Bronchial epithelial cell (primary cell): ENCODE measurements at regions not wholly inside any gene's neighbourhood (a gene's known extent, or its start where the extent isn't known, plus 50 kb on each side); places are given as distances from the start of the nearest gene placed in this dataset.

Source experiments
- DNase-seq: peaks from one replicate; pipeline ENCODE4 v3.0.0-alpha.2; 2010; ENCODE audit warnings: low read depth
- FAIRE-seq: peaks from 2 replicates; lab custom pipeline; 2011; peaks lifted over from hg19 to GRCh38; lab: Jason Lieb, UNC
- H3K27me3 ChIP-seq: 2 replicates; pipeline ENCODE4 v1.5.1; 2011; ENCODE audit warnings: low read length; ENCODE audit not compliant: control insufficient read depth, insufficient read depth
- H3K36me3 ChIP-seq: 2 replicates; pipeline ENCODE4 v1.5.1; 2011; ENCODE audit warnings: low read length; ENCODE audit not compliant: control insufficient read depth, insufficient read depth
- H3K4me3 ChIP-seq: 2 replicates; pipeline ENCODE4 v1.5.1; 2011; ENCODE audit warnings: mild to moderate bottlenecking, low read depth, low read length, control low read depth
- CTCF ChIP-seq: IDR thresholded peaks from 2 replicates; pipeline ENCODE4 v1.5.1; 2011; ENCODE audit warnings: mild to moderate bottlenecking, moderate library complexity, low read length, control low read depth, inconsistent platforms; ENCODE audit not compliant: insufficient read depth, severe bottlenecking

DNA sequence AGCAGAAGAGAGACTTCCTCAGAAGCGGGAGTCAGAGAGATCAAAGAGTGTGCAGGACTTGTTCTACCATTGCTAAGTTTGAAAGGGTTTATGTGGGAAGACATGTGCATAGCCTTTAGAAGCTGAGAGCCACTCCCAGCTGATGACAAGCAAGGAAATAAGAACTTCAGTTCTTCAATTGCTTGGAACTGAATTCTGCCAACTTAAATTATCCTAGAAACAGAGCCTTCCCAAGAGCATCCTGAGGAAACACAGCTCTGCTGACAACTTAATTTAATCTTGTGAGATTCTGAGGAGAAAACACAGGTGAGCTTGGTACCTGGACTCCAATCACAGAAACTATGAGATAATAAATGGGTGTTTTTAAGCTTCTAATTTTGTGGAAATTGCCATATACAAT, 150.6 kb upstream of the OGFRL1 start:
- DNase-seq (no peak), FAIRE-seq (no peak)
- no peaks in the 10 kb centered on the region for H3K36me3 ChIP-seq
- no peak overlapping the region for H3K4me3 ChIP-seq
- no peak for TF ChIP-seq CTCF
- no peaks in the 10 kb centered on the region for H3K27me3 ChIP-seq

DNA sequence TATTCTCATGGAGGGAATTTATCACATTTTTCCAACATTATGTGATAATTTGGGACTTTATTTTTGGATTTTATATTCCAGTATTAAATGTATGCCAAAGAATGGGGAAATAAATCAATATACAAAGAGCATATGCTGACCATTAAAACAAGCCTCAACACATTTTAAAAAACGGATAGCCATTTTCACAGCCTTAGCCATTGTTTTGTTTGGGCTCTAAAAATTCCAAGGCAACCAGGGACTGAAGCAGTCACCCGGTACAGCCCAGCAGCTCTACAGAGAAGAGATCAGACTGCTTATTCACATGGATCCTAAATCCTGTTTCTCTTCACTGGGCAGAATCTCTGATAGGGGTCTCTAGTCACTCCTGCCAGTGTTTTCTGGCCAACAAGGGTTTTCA, 150.2 kb upstream of the OGFRL1 start:
- no peak for TF ChIP-seq CTCF
- no peak overlapping the region for H3K4me3 ChIP-seq
- DNase-seq (peak; percentile 35), FAIRE-seq (no peak)
- H3K27me3 ChIP-seq, result no peaks in the 10 kb centered on the region
- no peaks in the 10 kb centered on the region for H3K36me3 ChIP-seq

GRCh38 chr6:71139249-71139648, 149.4 kb upstream of the OGFRL1 start:
- no peak for FAIRE-seq
- Histone ChIP-seq H3K36me3 (no peaks in the 10 kb centered on the region), H3K27me3 (no peaks in the 10 kb centered on the region), H3K4me3 (no peak overlapping the region)
- no peak for TF ChIP-seq CTCF
- peak; percentile 49 for DNase-seq

DNA sequence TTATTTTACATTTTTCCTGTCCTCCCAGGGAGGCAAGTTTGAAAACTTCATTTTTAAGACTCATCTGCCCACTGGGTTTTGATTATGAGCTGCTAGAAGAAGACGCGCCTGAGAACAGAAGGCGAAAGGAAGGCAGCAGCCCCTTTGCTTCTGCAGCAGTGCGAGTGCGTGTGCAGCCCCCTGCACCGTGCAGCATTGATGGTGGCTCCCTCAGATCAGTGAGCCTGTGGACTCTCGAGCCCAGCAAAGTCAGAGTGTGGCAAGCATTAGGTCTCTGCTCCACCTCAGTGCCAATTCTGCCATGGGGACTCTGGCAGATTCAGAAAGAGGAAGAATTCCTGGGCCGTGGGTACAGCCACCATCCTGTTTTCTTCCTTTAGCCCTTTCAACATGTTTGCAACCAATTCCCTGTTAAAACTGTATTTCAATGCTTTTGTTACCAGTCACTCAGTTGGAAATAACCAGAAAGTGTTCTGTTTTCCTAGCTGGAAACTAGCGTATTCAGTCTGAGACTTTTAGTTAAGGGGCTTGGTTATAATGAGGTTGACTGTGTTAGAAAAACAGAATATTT, 134.8 kb upstream of the OGFRL1 start:
- Histone ChIP-seq H3K36me3 (no peaks in the 10 kb centered on the region), H3K4me3 (no peak overlapping the region), H3K27me3 (no peaks in the 10 kb centered on the region)
- no peak for TF ChIP-seq CTCF
- no peak for FAIRE-seq
- no peak for DNase-seq

GRCh38 chr6:71157345-71157744, 131.3 kb upstream of the OGFRL1 start:
- no peak for TF ChIP-seq CTCF
- Histone ChIP-seq H3K4me3 (no peak overlapping the region), H3K27me3 (no peaks in the 10 kb centered on the region), H3K36me3 (no peaks in the 10 kb centered on the region)
- FAIRE-seq (no peak), DNase-seq (no peak)

DNA sequence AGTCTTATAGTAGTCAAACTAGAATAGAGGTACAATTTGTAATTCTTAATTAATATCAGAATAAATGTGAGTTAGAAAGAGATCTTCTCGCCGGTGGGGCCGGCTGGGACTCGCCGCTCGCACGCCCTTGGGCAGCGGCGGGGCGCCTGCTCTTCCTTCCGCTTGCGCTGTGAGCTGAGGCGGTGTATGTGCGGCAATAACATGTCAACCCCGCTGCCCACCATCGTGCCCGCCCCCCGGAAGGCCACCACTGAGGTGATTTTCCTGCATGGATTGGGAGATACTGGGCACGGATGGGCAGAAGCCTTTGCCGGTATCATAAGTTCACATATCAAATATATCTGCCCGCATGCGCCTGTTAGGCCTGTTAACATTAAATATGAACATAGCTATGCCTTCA, 123.7 kb upstream of the OGFRL1 start:
- H3K4me3 ChIP-seq, result no peak overlapping the region
- no peaks in the 10 kb centered on the region for H3K27me3 ChIP-seq
- no peak for FAIRE-seq
- H3K36me3 ChIP-seq, result no peaks in the 10 kb centered on the region
- DNase-seq, result no peak
- no peak for TF ChIP-seq CTCF
